ENCODE measurements at regions not wholly inside any gene's neighbourhood (a gene's known extent, or its start where the extent isn't known, plus 50 kb on each side); places are given as distances from the start of the nearest gene placed in this dataset.

GRCh38 chr3:86711634-86712033 lies 279.3 kb downstream of the VGLL3 start:
- Histone ChIP-seq H3K4me3 (ENCODE audit: low read depth, low read length) (no peak overlapping the region), H3K27me3 (ENCODE audit: control insufficient read depth, insufficient read depth, low read length) (no peaks in the 10 kb centered on the region), H3K36me3 (ENCODE audit: control insufficient read depth, insufficient read depth, low read length) (no peaks in the 10 kb centered on the region), H3K4me1 (ENCODE audit: control insufficient read depth, insufficient read depth, low read length, poor library complexity, severe bottlenecking) (no peaks in the 10 kb centered on the region), H3K9me3 (ENCODE audit: control insufficient read depth in 2 of 2, low read length in 2 of 2) (no peaks in the 10 kb centered on the region), H3K27ac (ENCODE audit: insufficient read depth, low read length, poor library complexity, severe bottlenecking) (no peak overlapping the region)
- DNase-seq (no peak), ATAC-seq (ENCODE audit: low read depth in 2 of 2) (no peak)
- H3K36me3 Mint-ChIP-seq = no peaks in the 10 kb centered on the region
- peaks cover 0 to 11% (median 3%) of the 10 kb centered on the region in 7 donors for H3K9me3 Mint-ChIP-seq
- no peak overlapping the region for H3K4me3 Mint-ChIP-seq
- H3K27me3 Mint-ChIP-seq = no peaks in the 10 kb centered on the region
- no peaks in the 10 kb centered on the region for H3K4me1 Mint-ChIP-seq
- H3K27ac Mint-ChIP-seq = no peak overlapping the region

- no peaks in the 10 kb centered on the region for H3K4me1 ChIP-seq (ENCODE audit: control insufficient read depth, insufficient read depth, low read length, poor library complexity, severe bottlenecking)
- H3K27me3 ChIP-seq (ENCODE audit: control insufficient read depth, insufficient read depth, low read length) = no peaks in the 10 kb centered on the region
- no peaks in the 10 kb centered on the region for H3K9me3 ChIP-seq (ENCODE audit: control insufficient read depth in 2 of 2, low read length in 2 of 2)
- Mint-ChIP-seq H3K4me1 (no peaks in the 10 kb centered on the region), H3K9me3 (peaks cover 3 to 26% (median 6%) of the 10 kb centered on the region in 7 donors), H3K36me3 (no peaks in the 10 kb centered on the region), H3K4me3 (no peak overlapping the region), H3K27ac (no peak overlapping the region), H3K27me3 (no peaks in the 10 kb centered on the region)
- no peaks in the 10 kb centered on the region for H3K36me3 ChIP-seq (ENCODE audit: control insufficient read depth, insufficient read depth, low read length)
- ATAC-seq (ENCODE audit: low read depth in 2 of 2) (no peak), DNase-seq (no peak)
- H3K4me3 ChIP-seq (ENCODE audit: low read depth, low read length) = no peak overlapping the region
- no peak overlapping the region for H3K27ac ChIP-seq (ENCODE audit: insufficient read depth, low read length, poor library complexity, severe bottlenecking)
Observed at GRCh38 chr3:86708893-86709292, 282.1 kb downstream of the VGLL3 start.

- H3K27me3 ChIP-seq (ENCODE audit: control insufficient read depth, insufficient read depth, low read length) = no peaks in the 10 kb centered on the region
- Mint-ChIP-seq H3K4me3 (no peak overlapping the region), H3K9me3 (peaks cover 4 to 30% (median 10%) of the 10 kb centered on the region in 7 donors), H3K27ac (no peak overlapping the region), H3K4me1 (no peaks in the 10 kb centered on the region), H3K36me3 (no peaks in the 10 kb centered on the region), H3K27me3 (no peaks in the 10 kb centered on the region)
- DNase-seq (no peak), ATAC-seq (ENCODE audit: low read depth in 2 of 2) (no peak)
- H3K27ac ChIP-seq (ENCODE audit: insufficient read depth, low read length, poor library complexity, severe bottlenecking) = no peak overlapping the region
- no peaks in the 10 kb centered on the region for H3K36me3 ChIP-seq (ENCODE audit: control insufficient read depth, insufficient read depth, low read length)
- no peaks in the 10 kb centered on the region for H3K9me3 ChIP-seq (ENCODE audit: control insufficient read depth in 2 of 2, low read length in 2 of 2)
- no peaks in the 10 kb centered on the region for H3K4me1 ChIP-seq (ENCODE audit: control insufficient read depth, insufficient read depth, low read length, poor library complexity, severe bottlenecking)
- no peak overlapping the region for H3K4me3 ChIP-seq (ENCODE audit: low read depth, low read length)
Observed at GRCh38 chr3:86702381-86702958, 288.5 kb downstream of the VGLL3 start.

- Histone ChIP-seq H3K36me3 (ENCODE audit: control insufficient read depth, insufficient read depth, low read length) (no peaks in the 10 kb centered on the region), H3K4me3 (ENCODE audit: low read depth, low read length) (no peak overlapping the region), H3K4me1 (ENCODE audit: control insufficient read depth, insufficient read depth, low read length, poor library complexity, severe bottlenecking) (no peaks in the 10 kb centered on the region), H3K27ac (ENCODE audit: insufficient read depth, low read length, poor library complexity, severe bottlenecking) (no peak overlapping the region), H3K9me3 (ENCODE audit: control insufficient read depth in 2 of 2, low read length in 2 of 2) (peaks cover 0 to 4% of the 10 kb centered on the region in 2 experiments), H3K27me3 (ENCODE audit: control insufficient read depth, insufficient read depth, low read length) (no peaks in the 10 kb centered on the region)
- ATAC-seq (ENCODE audit: low read depth in 2 of 2) = no peak
- Mint-ChIP-seq H3K27ac (no peak overlapping the region), H3K4me1 (no peaks in the 10 kb centered on the region), H3K27me3 (no peaks in the 10 kb centered on the region), H3K9me3 (peaks cover 0 to 22% (median 6%) of the 10 kb centered on the region in 7 donors), H3K4me3 (no peak overlapping the region), H3K36me3 (no peaks in the 10 kb centered on the region)
- DNase-seq = no peak
Observed at GRCh38 chr3:86695752-86696151, 295.2 kb downstream of the VGLL3 start.

GRCh38 chr3:86673991-86674390 lies 317.0 kb downstream of the VGLL3 start:
- no peaks in the 10 kb centered on the region for H3K4me1 Mint-ChIP-seq
- H3K4me1 ChIP-seq (ENCODE audit: control insufficient read depth, insufficient read depth, low read length, poor library complexity, severe bottlenecking) = no peaks in the 10 kb centered on the region
- no peaks in the 10 kb centered on the region for H3K27me3 ChIP-seq (ENCODE audit: control insufficient read depth, insufficient read depth, low read length)
- H3K9me3 ChIP-seq (ENCODE audit: control insufficient read depth in 2 of 2, low read length in 2 of 2) = no peaks in the 10 kb centered on the region
- ATAC-seq (ENCODE audit: low read depth in 2 of 2) (no peak), DNase-seq (no peak)
- H3K36me3 ChIP-seq (ENCODE audit: control insufficient read depth, insufficient read depth, low read length) = no peaks in the 10 kb centered on the region
- no peak overlapping the region for H3K4me3 Mint-ChIP-seq
- no peaks in the 10 kb centered on the region for H3K27me3 Mint-ChIP-seq
- H3K27ac ChIP-seq (ENCODE audit: insufficient read depth, low read length, poor library complexity, severe bottlenecking) = no peak overlapping the region
- H3K9me3 Mint-ChIP-seq = peaks cover 4 to 43% (median 8%) of the 10 kb centered on the region in 7 donors
- H3K4me3 ChIP-seq (ENCODE audit: low read depth, low read length) = no peak overlapping the region
- H3K27ac Mint-ChIP-seq = no peak overlapping the region
- H3K36me3 Mint-ChIP-seq = no peaks in the 10 kb centered on the region

- Histone ChIP-seq H3K4me1 (ENCODE audit: control insufficient read depth, insufficient read depth, low read length, poor library complexity, severe bottlenecking) (no peaks in the 10 kb centered on the region), H3K4me3 (ENCODE audit: low read depth, low read length) (no peak overlapping the region), H3K27ac (ENCODE audit: insufficient read depth, low read length, poor library complexity, severe bottlenecking) (no peak overlapping the region), H3K27me3 (ENCODE audit: control insufficient read depth, insufficient read depth, low read length) (no peaks in the 10 kb centered on the region), H3K36me3 (ENCODE audit: control insufficient read depth, insufficient read depth, low read length) (no peaks in the 10 kb centered on the region), H3K9me3 (ENCODE audit: control insufficient read depth in 2 of 2, low read length in 2 of 2) (no peaks in the 10 kb centered on the region)
- Mint-ChIP-seq H3K9me3 (peaks cover 0 to 12% (median 4%) of the 10 kb centered on the region in 7 donors), H3K36me3 (no peaks in the 10 kb centered on the region), H3K27me3 (peaks cover 4% of the 10 kb centered on the region), H3K4me1 (no peaks in the 10 kb centered on the region), H3K4me3 (no peak overlapping the region), H3K27ac (no peak overlapping the region)
- DNase-seq = no peak
- no peak for ATAC-seq (ENCODE audit: low read depth in 2 of 2)
Observed at GRCh38 chr3:86661817-86662216, 329.1 kb downstream of the VGLL3 start.

- H3K4me1 Mint-ChIP-seq = no peaks in the 10 kb centered on the region
- no peak overlapping the region for H3K4me3 Mint-ChIP-seq
- no peak overlapping the region for H3K27ac Mint-ChIP-seq
- peaks cover 4% of the 10 kb centered on the region for H3K27me3 Mint-ChIP-seq
- ATAC-seq (ENCODE audit: low read depth in 2 of 2) (no peak), DNase-seq (no peak)
- no peaks in the 10 kb centered on the region for H3K4me1 ChIP-seq (ENCODE audit: control insufficient read depth, insufficient read depth, low read length, poor library complexity, severe bottlenecking)
- no peak overlapping the region for H3K27ac ChIP-seq (ENCODE audit: insufficient read depth, low read length, poor library complexity, severe bottlenecking)
- H3K4me3 ChIP-seq (ENCODE audit: low read depth, low read length) = no peak overlapping the region
- H3K9me3 Mint-ChIP-seq = peaks cover 0 to 6% (median 3%) of the 10 kb centered on the region in 7 donors
- H3K36me3 Mint-ChIP-seq = no peaks in the 10 kb centered on the region
- no peaks in the 10 kb centered on the region for H3K36me3 ChIP-seq (ENCODE audit: control insufficient read depth, insufficient read depth, low read length)
- H3K9me3 ChIP-seq (ENCODE audit: control insufficient read depth in 2 of 2, low read length in 2 of 2) = no peaks in the 10 kb centered on the region
- H3K27me3 ChIP-seq (ENCODE audit: control insufficient read depth, insufficient read depth, low read length) = no peaks in the 10 kb centered on the region
Observed at GRCh38 chr3:86658876-86659275, 332.1 kb downstream of the VGLL3 start.

GRCh38 chr3:86654806-86655460 lies 336.0 kb downstream of the VGLL3 start:
- Mint-ChIP-seq H3K9me3 (peaks cover 0 to 3% (median 0%) of the 10 kb centered on the region in 7 donors), H3K4me1 (no peaks in the 10 kb centered on the region), H3K4me3 (no peak overlapping the region), H3K36me3 (no peaks in the 10 kb centered on the region), H3K27me3 (no peaks in the 10 kb centered on the region), H3K27ac (no peak overlapping the region)
- DNase-seq = no peak
- Histone ChIP-seq H3K27ac (ENCODE audit: insufficient read depth, low read length, poor library complexity, severe bottlenecking) (no peak overlapping the region), H3K36me3 (ENCODE audit: control insufficient read depth, insufficient read depth, low read length) (no peaks in the 10 kb centered on the region), H3K4me3 (ENCODE audit: low read depth, low read length) (no peak overlapping the region), H3K27me3 (ENCODE audit: control insufficient read depth, insufficient read depth, low read length) (no peaks in the 10 kb centered on the region), H3K4me1 (ENCODE audit: control insufficient read depth, insufficient read depth, low read length, poor library complexity, severe bottlenecking) (no peaks in the 10 kb centered on the region), H3K9me3 (ENCODE audit: control insufficient read depth in 2 of 2, low read length in 2 of 2) (no peaks in the 10 kb centered on the region)
- no peak for ATAC-seq (ENCODE audit: low read depth in 2 of 2)

All from CD4-positive, CD25-positive, alpha-beta regulatory T cell (primary cell).